Liver (tissue), 8 donors: ENCODE measurements at regions not wholly inside any gene's neighbourhood (a gene's known extent, or its start where the extent isn't known, plus 50 kb on each side); places are given as distances from the start of the nearest gene placed in this dataset.
A peak's percentile ranks its signal among the peaks of the same experiment; 100 is the strongest.

ENCODE experiments used
- DNase-seq: peaks from one replicate; pipeline ENCODE4 v3.0.0-alpha.2; 2017; ENCODE audit warnings: low spot score
- H3K27ac ChIP-seq, 2 donors: one replicate each; pipeline ENCODE4 v1.7.0; 2013; ENCODE audit warnings: inconsistent platforms in 2 of 2, low read length in 2 of 2, control low read depth in 1 of 2, low read depth in 1 of 2, mild to moderate bottlenecking in 1 of 2
- H3K27me3 ChIP-seq, 4 donors: one replicate each; pipeline versions ENCODE4 v1.6.1 to v1.7.0; 2013; ENCODE audit warnings: low read length in 3 of 4, inconsistent platforms in 1 of 4, mild to moderate bottlenecking in 1 of 4, moderate library complexity in 1 of 4; ENCODE audit not compliant: control insufficient read depth in 4 of 4, insufficient read depth in 4 of 4
- H3K36me3 ChIP-seq, 4 donors: one replicate each; pipeline versions ENCODE4 v1.6.1 to v1.7.0; 2013; ENCODE audit warnings: low read length in 3 of 4, mild to moderate bottlenecking in 3 of 4, low read depth in 1 of 4, moderate library complexity in 1 of 4; ENCODE audit not compliant: control insufficient read depth in 4 of 4, insufficient read depth in 3 of 4
- H3K4me1 ChIP-seq, 4 donors: one replicate each; pipeline versions ENCODE4 v1.6.1 to v1.7.0; 2013; ENCODE audit warnings: low read length in 3 of 4, mild to moderate bottlenecking in 3 of 4, moderate library complexity in 1 of 4; ENCODE audit not compliant: control insufficient read depth in 4 of 4, insufficient read depth in 4 of 4
- H3K4me3 ChIP-seq, 3 donors: one replicate each; pipeline versions ENCODE4 v1.6.1 to v1.7.0; 2013; ENCODE audit warnings: low read length in 3 of 3, control low read depth in 1 of 3, low read depth in 1 of 3, mild to moderate bottlenecking in 1 of 3
- H3K9ac ChIP-seq, 2 donors: one replicate each; pipeline ENCODE4 v1.7.0; 2013; ENCODE audit warnings: low read length in 2 of 2, mild to moderate bottlenecking in 2 of 2, moderate library complexity in 2 of 2, control low read depth in 1 of 2, low read depth in 1 of 2
- H3K9me3 ChIP-seq, 4 donors: one replicate each; pipeline versions ENCODE4 v1.6.1 to v1.7.0; 2013; ENCODE audit warnings: low read length in 3 of 4; ENCODE audit not compliant: control insufficient read depth in 4 of 4
- EGR1 ChIP-seq, 2 donors: IDR thresholded peaks; 2 replicates each; pipeline ENCODE4 v1.6.1; 2016 to 2018; ENCODE audit warnings: antibody characterized with exemption in 2 of 2, low read depth in 2 of 2
- FOXA1 ChIP-seq: IDR thresholded peaks from 2 replicates; pipeline ENCODE4 v1.6.1; 2016; ENCODE audit warnings: antibody characterized with exemption
- FOXA2 ChIP-seq: IDR thresholded peaks from 2 replicates; pipeline ENCODE4 v1.6.1; 2016; ENCODE audit warnings: antibody characterized with exemption
- GABPA ChIP-seq, 2 donors: IDR thresholded peaks in 1 of 2; conservative IDR thresholded peaks in 1 of 2; 2 replicates each; pipeline ENCODE4 v1.6.1; 2016; ENCODE audit warnings: antibody characterized with exemption in 2 of 2, mild to moderate bottlenecking in 1 of 2, moderate library complexity in 1 of 2
- HNF4A ChIP-seq, 2 donors: conservative IDR thresholded peaks; 2 replicates each; pipeline ENCODE4 v1.6.1; 2016; ENCODE audit warnings: antibody characterized with exemption in 2 of 2, mild to moderate bottlenecking in 2 of 2
- HNF4G ChIP-seq: IDR thresholded peaks from 2 replicates; pipeline ENCODE4 v1.6.1; 2016; ENCODE audit warnings: antibody characterized with exemption
- JUND ChIP-seq, 2 donors: IDR thresholded peaks; 2 replicates each; pipeline ENCODE4 v1.6.1; 2016; ENCODE audit warnings: antibody characterized with exemption in 2 of 2
- NR2F2 ChIP-seq: IDR thresholded peaks from 2 replicates; pipeline ENCODE4 v1.6.1; 2016; ENCODE audit warnings: antibody characterized with exemption
- RAD21 ChIP-seq, 2 donors: IDR thresholded peaks; 2 replicates each; pipeline ENCODE4 v1.6.1; 2016; ENCODE audit warnings: antibody characterized with exemption in 2 of 2, mild to moderate bottlenecking in 2 of 2
- RXRA ChIP-seq, 2 donors: IDR thresholded peaks; 2 replicates each; pipeline ENCODE4 v1.6.1; 2017 to 2018; ENCODE audit warnings: antibody characterized with exemption in 2 of 2, mild to moderate bottlenecking in 1 of 2
- SP1 ChIP-seq: IDR thresholded peaks from 2 replicates; pipeline ENCODE4 v1.6.1; 2018; ENCODE audit warnings: antibody characterized with exemption, mild to moderate bottlenecking
- TAF1 ChIP-seq: conservative IDR thresholded peaks from 2 replicates; pipeline ENCODE4 v1.6.1; 2016; ENCODE audit warnings: antibody characterized with exemption, mild to moderate bottlenecking
- YY1 ChIP-seq: IDR thresholded peaks from 2 replicates; pipeline ENCODE4 v1.6.1; 2016; ENCODE audit warnings: antibody characterized with exemption, mild to moderate bottlenecking
- WGBS: extraction: QIAGEN DNeasy Blood & Tissue Kit; methylation state at CpG from one replicate; pipeline ENCODE4 v1.1.7; 2013; 5-methylcytosine and 5-hydroxymethylcytosine counted together
- TF ChIP-seq, protein P1 (sequence below): IDR thresholded peaks from 2 replicates; pipeline ENCODE4 v1.6.1; 2016; ENCODE audit warnings: antibody characterized with exemption, mild to moderate bottlenecking
- TF ChIP-seq, protein P2 (sequence below): IDR thresholded peaks from 2 replicates; pipeline ENCODE4 v1.6.1; 2016; ENCODE audit warnings: antibody characterized with exemption
- TF ChIP-seq, protein P3 (sequence below): IDR thresholded peaks from 2 replicates; pipeline ENCODE4 v1.6.1; 2016; ENCODE audit warnings: antibody characterized with exemption
- TF ChIP-seq, protein P4 (sequence below): IDR thresholded peaks from 2 replicates; pipeline ENCODE4 v1.6.1; 2016; ENCODE audit warnings: antibody characterized with exemption
- TF ChIP-seq, protein P5 (sequence below): fragments of 150-350 bp; IDR thresholded peaks from 2 replicates; pipeline ENCODE4 v1.5.1; 2017; ENCODE audit warnings: improper control_type of control experiment, low read depth, low read length; ENCODE audit not compliant: missing input control
- donor health status: healthy.
- donor health status: healthy.
- donor health status: healthy.
- donor health status: healthy.
- donor health status: healthy.

DNA sequence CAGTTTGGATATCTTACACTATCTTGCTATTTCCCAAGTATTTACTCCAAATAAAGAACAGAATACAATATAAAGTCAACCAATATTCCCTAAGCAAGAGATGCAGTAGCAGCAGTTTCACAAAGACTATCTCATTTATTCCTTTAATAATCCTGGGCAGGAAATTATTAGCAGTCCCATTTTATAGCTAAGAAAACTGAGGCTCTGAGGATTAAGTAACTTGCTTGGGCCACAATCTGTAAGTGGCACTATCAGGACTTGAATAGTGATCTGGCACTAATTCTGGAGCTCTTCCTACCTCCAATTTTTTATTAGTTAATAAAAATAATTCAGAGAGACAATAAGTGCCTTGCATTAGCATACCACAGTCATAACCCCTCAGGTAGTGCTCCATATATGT is 611.7 kb downstream of the MCTP2 start (continued):
- TF ChIP-seq, protein P1, sequence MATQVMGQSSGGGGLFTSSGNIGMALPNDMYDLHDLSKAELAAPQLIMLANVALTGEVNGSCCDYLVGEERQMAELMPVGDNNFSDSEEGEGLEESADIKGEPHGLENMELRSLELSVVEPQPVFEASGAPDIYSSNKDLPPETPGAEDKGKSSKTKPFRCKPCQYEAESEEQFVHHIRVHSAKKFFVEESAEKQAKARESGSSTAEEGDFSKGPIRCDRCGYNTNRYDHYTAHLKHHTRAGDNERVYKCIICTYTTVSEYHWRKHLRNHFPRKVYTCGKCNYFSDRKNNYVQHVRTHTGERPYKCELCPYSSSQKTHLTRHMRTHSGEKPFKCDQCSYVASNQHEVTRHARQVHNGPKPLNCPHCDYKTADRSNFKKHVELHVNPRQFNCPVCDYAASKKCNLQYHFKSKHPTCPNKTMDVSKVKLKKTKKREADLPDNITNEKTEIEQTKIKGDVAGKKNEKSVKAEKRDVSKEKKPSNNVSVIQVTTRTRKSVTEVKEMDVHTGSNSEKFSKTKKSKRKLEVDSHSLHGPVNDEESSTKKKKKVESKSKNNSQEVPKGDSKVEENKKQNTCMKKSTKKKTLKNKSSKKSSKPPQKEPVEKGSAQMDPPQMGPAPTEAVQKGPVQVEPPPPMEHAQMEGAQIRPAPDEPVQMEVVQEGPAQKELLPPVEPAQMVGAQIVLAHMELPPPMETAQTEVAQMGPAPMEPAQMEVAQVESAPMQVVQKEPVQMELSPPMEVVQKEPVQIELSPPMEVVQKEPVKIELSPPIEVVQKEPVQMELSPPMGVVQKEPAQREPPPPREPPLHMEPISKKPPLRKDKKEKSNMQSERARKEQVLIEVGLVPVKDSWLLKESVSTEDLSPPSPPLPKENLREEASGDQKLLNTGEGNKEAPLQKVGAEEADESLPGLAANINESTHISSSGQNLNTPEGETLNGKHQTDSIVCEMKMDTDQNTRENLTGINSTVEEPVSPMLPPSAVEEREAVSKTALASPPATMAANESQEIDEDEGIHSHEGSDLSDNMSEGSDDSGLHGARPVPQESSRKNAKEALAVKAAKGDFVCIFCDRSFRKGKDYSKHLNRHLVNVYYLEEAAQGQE: no peak
- no peak for TF ChIP-seq GABPA (IDR thresholded peaks at IDR 0.05 in 1 of 2, conservative IDR thresholded peaks at IDR 0.05 in 1 of 2)
- no peak for TF ChIP-seq RXRA (IDR thresholded peaks at IDR 0.05)
- no peak for TF ChIP-seq FOXA1
- no peak for TF ChIP-seq EGR1 (IDR thresholded peaks at IDR 0.05; ENCODE audit: low read depth in 2 of 2)
- no peak for TF ChIP-seq JUND (IDR thresholded peaks at IDR 0.05)
- no peak for TF ChIP-seq HNF4A (conservative IDR thresholded peaks at IDR 0.05)
- no peak for TF ChIP-seq SP1
- TF ChIP-seq, protein P2, sequence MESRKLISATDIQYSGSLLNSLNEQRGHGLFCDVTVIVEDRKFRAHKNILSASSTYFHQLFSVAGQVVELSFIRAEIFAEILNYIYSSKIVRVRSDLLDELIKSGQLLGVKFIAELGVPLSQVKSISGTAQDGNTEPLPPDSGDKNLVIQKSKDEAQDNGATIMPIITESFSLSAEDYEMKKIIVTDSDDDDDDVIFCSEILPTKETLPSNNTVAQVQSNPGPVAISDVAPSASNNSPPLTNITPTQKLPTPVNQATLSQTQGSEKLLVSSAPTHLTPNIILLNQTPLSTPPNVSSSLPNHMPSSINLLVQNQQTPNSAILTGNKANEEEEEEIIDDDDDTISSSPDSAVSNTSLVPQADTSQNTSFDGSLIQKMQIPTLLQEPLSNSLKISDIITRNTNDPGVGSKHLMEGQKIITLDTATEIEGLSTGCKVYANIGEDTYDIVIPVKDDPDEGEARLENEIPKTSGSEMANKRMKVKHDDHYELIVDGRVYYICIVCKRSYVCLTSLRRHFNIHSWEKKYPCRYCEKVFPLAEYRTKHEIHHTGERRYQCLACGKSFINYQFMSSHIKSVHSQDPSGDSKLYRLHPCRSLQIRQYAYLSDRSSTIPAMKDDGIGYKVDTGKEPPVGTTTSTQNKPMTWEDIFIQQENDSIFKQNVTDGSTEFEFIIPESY: no peak

DNA sequence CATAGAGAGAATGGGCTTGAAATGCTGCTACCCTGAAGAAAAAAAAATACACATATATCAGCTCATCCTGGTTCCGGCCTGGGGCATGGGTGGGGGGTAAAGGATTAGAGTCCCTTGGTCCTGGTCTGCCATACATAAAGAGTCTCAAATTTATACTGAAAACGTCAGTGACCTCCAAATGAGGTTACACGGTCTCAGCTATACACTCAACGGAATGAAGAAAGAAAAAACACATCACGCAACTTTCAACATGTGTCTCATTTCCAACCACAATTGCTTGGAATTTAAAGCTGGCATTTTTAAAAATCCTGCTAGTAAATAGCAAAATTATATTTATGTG is 612.8 kb downstream of the MCTP2 start:
- TF ChIP-seq JUND (IDR thresholded peaks at IDR 0.05) (no peak), SP1 (no peak), HNF4A (conservative IDR thresholded peaks at IDR 0.05) (no peak), EGR1 (IDR thresholded peaks at IDR 0.05; ENCODE audit: low read depth in 2 of 2) (no peak), RXRA (IDR thresholded peaks at IDR 0.05) (no peak), HNF4G (no peak), RAD21 (IDR thresholded peaks at IDR 0.05) (no peak), GABPA (IDR thresholded peaks at IDR 0.05 in 1 of 2, conservative IDR thresholded peaks at IDR 0.05 in 1 of 2) (no peak), TAF1 (no peak), YY1 (no peak), FOXA1 (no peak), NR2F2 (no peak), FOXA2 (no peak)
- TF ChIP-seq, protein P3, sequence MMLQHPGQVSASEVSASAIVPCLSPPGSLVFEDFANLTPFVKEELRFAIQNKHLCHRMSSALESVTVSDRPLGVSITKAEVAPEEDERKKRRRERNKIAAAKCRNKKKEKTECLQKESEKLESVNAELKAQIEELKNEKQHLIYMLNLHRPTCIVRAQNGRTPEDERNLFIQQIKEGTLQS: no peak
- TF ChIP-seq, protein P1: no peak
- TF ChIP-seq, protein P2: no peak
- TF ChIP-seq, protein P4, sequence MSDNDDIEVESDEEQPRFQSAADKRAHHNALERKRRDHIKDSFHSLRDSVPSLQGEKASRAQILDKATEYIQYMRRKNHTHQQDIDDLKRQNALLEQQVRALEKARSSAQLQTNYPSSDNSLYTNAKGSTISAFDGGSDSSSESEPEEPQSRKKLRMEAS: no peak
- TF ChIP-seq, protein P5, sequence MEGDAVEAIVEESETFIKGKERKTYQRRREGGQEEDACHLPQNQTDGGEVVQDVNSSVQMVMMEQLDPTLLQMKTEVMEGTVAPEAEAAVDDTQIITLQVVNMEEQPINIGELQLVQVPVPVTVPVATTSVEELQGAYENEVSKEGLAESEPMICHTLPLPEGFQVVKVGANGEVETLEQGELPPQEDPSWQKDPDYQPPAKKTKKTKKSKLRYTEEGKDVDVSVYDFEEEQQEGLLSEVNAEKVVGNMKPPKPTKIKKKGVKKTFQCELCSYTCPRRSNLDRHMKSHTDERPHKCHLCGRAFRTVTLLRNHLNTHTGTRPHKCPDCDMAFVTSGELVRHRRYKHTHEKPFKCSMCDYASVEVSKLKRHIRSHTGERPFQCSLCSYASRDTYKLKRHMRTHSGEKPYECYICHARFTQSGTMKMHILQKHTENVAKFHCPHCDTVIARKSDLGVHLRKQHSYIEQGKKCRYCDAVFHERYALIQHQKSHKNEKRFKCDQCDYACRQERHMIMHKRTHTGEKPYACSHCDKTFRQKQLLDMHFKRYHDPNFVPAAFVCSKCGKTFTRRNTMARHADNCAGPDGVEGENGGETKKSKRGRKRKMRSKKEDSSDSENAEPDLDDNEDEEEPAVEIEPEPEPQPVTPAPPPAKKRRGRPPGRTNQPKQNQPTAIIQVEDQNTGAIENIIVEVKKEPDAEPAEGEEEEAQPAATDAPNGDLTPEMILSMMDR: no peak
- H3K36me3 ChIP-seq: no peaks in the 10 kb centered on the region
- H3K27me3 ChIP-seq: peaks cover 0 to 5% (median 0%) of the 10 kb centered on the region in 4 donors
- peak overlapping the region in 1 of 3 donors; percentile 52 for H3K4me3 ChIP-seq
- 18% methylated on average over 5 of the region's 5 CpGs for WGBS
- H3K9me3 ChIP-seq: peaks cover 6 to 11% (median 9%) of the 10 kb centered on the region in 4 donors
- no peak for DNase-seq
- peaks cover 0 to 5% (median 2%) of the 10 kb centered on the region in 4 donors for H3K4me1 ChIP-seq
- H3K27ac ChIP-seq: peak overlapping the region in 1 of 2 donors; percentile 50
- no peak overlapping the region for H3K9ac ChIP-seq
